ENCODE measurements at regions not wholly inside any gene's neighbourhood (a gene's known extent, or its start where the extent isn't known, plus 50 kb on each side); places are given as distances from the start of the nearest gene placed in this dataset.

DNA sequence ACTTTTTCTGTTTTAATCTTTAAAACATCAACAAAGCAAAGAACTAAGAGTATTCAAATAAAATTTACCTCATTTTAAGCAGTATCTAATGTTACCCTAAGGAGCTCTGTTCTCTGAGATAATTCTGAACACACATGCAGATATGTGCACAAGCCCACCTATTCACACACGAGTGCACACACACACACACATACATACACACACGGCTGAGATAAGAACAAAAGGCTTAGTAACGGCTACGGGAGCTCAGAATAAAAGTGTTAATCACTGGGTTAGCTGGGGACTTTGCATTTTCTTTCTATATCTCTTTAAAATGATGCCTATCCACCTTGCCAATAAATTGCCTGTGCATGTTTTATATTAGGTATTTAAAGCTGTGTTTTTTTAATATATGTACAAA, 1096.3 kb downstream of the GALC start:
- Histone ChIP-seq H2AFZ (ENCODE audit: low read depth, low read length) (no peak overlapping the region), H3K4me1 (ENCODE audit: control insufficient read depth, extremely low read depth, insufficient read depth, low read length) (no peaks in the 10 kb centered on the region), H3K4me2 (ENCODE audit: insufficient read depth, low read length) (no peak overlapping the region), H3K27ac (ENCODE audit: insufficient read depth, low read depth, low read length) (no peak overlapping the region), H3K4me3 (replicated peaks in 1 of 3; ENCODE audit: insufficient read depth in 1 of 3, low read depth in 1 of 3, low read length in 3 of 3) (no peak overlapping the region), H3K79me2 (ENCODE audit: control insufficient read depth, insufficient read depth, low read length) (no peaks in the 10 kb centered on the region), H3K9me1 (replicated peaks; ENCODE audit: control insufficient read depth, extremely low read depth, insufficient read depth, low read length) (no peaks in the 10 kb centered on the region), H3K9me3 (replicated peaks; ENCODE audit: control insufficient read depth, insufficient read depth, low read length) (no peaks in the 10 kb centered on the region), H3K9ac (replicated peaks; ENCODE audit: extremely low read depth, insufficient read depth, low read length) (no peak overlapping the region), H3K36me3 (ENCODE audit: control insufficient read depth in 2 of 2, extremely low read depth in 1 of 2, insufficient read depth in 2 of 2, low read length in 2 of 2) (no peaks in the 10 kb centered on the region), H3K27me3 (ENCODE audit: control insufficient read depth in 2 of 2, insufficient read depth in 2 of 2, low read length in 2 of 2) (no peaks in the 10 kb centered on the region), H4K20me1 (replicated peaks; ENCODE audit: control insufficient read depth, extremely low read depth, insufficient read depth, low read length) (no peaks in the 10 kb centered on the region)
- POLR2A ChIA-PET = no interaction called here
- TF ChIP-seq POLR2AphosphoS5 (IDR thresholded peaks at IDR 0.05; ENCODE audit: insufficient read depth, low read depth, low read length) (no peak), MYC (IDR thresholded peaks at IDR 0.05; ENCODE audit: low read depth, low read length) (no peak), FOS (IDR thresholded peaks at IDR 0.05; ENCODE audit: borderline replicate concordance, insufficient read depth, low read length) (no peak), POLR2A (IDR thresholded peaks at IDR 0.05; ENCODE audit: low read depth, low read length) (no peak), EZH2 (IDR thresholded peaks at IDR 0.05; ENCODE audit: borderline replicate concordance, low read depth, low read length, severe bottlenecking) (no peak), JUN (IDR thresholded peaks at IDR 0.05; ENCODE audit: borderline replicate concordance, insufficient read depth, insufficient read length, low read depth) (no peak), GATA2 (IDR thresholded peaks at IDR 0.05; ENCODE audit: insufficient read depth, insufficient read length, low read depth, low read length) (no peak)
- TF ChIP-seq, protein P1, sequence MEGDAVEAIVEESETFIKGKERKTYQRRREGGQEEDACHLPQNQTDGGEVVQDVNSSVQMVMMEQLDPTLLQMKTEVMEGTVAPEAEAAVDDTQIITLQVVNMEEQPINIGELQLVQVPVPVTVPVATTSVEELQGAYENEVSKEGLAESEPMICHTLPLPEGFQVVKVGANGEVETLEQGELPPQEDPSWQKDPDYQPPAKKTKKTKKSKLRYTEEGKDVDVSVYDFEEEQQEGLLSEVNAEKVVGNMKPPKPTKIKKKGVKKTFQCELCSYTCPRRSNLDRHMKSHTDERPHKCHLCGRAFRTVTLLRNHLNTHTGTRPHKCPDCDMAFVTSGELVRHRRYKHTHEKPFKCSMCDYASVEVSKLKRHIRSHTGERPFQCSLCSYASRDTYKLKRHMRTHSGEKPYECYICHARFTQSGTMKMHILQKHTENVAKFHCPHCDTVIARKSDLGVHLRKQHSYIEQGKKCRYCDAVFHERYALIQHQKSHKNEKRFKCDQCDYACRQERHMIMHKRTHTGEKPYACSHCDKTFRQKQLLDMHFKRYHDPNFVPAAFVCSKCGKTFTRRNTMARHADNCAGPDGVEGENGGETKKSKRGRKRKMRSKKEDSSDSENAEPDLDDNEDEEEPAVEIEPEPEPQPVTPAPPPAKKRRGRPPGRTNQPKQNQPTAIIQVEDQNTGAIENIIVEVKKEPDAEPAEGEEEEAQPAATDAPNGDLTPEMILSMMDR (IDR thresholded peaks at IDR 0.05; ENCODE audit: extremely low read depth in 1 of 2, insufficient read depth in 1 of 2, low read depth in 1 of 2, low read length in 2 of 2) = no peak
- TF ChIP-seq, protein P2, sequence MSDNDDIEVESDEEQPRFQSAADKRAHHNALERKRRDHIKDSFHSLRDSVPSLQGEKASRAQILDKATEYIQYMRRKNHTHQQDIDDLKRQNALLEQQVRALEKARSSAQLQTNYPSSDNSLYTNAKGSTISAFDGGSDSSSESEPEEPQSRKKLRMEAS (IDR thresholded peaks at IDR 0.05; ENCODE audit: insufficient read depth, insufficient read length) = no peak
- FAIRE-seq (no peak), DNase-seq (ENCODE audit: low read depth, low spot score) (no peak)
- CTCF ChIA-PET = no interaction called here
- intact Hi-C loops (cut with micrococcal nuclease) = no loop called here
- no TSS peak for BruUV-seq (replicated peaks)
- dilution Hi-C loops (cut with MboI; ENCODE audit: extremely low pct_ligation_motif_present, low sequenced_read_pairs) = no loop called here
